Kidney (tissue), 13 donors: ENCODE measurements at regions not wholly inside any gene's neighbourhood (a gene's known extent, or its start where the extent isn't known, plus 50 kb on each side); places are given as distances from the start of the nearest gene placed in this dataset.

Source experiments
- DNase-seq, 5 donors: peaks; one replicate each; pipeline ENCODE4 v3.0.0-alpha.2; 2013 to 2020
- FAIRE-seq: peaks from 2 replicates; lab custom pipeline; 2012; peaks lifted over from hg19 to GRCh38; lab: Jason Lieb, UNC
- H3K27ac ChIP-seq, 2 donors: one replicate each; pipeline ENCODE4 v1.7.0; 2013; ENCODE audit warnings: low read depth in 2 of 2, low read length in 2 of 2, inconsistent platforms in 1 of 2
- H3K27me3 ChIP-seq: one replicate; pipeline ENCODE4 v1.7.1; 2013; ENCODE audit warnings: low read length, inconsistent platforms; ENCODE audit not compliant: control insufficient read depth, insufficient read depth
- H3K36me3 ChIP-seq, 3 donors: one replicate each; pipeline versions ENCODE4 v1.7.0 to v1.7.1; 2013; ENCODE audit warnings: low read length in 3 of 3, control low read depth in 1 of 3, inconsistent platforms in 1 of 3; ENCODE audit not compliant: insufficient read depth in 3 of 3, control insufficient read depth in 2 of 3
- H3K4me1 ChIP-seq, 3 donors: one replicate each; pipeline versions ENCODE4 v1.7.0 to v1.7.1; 2013; ENCODE audit warnings: low read length in 3 of 3, inconsistent platforms in 1 of 3, low read depth in 1 of 3; ENCODE audit not compliant: control insufficient read depth in 2 of 3, insufficient read depth in 2 of 3
- H3K4me3 ChIP-seq, 3 donors: one replicate each; pipeline versions ENCODE4 v1.7.0 to v1.8.1; 2013; ENCODE audit warnings: low read length in 3 of 3, control low read depth in 1 of 3, inconsistent platforms in 1 of 3
- H3K9ac ChIP-seq, 3 donors: one replicate each; pipeline versions ENCODE4 v1.7.0 to v1.7.1; 2013; ENCODE audit warnings: low read length in 3 of 3, control low read depth in 1 of 3, inconsistent platforms in 1 of 3
- H3K9me3 ChIP-seq, 3 donors: one replicate each; pipeline versions ENCODE4 v1.7.0 to v1.7.1; 2013; ENCODE audit warnings: low read length in 3 of 3, control low read depth in 1 of 3, inconsistent platforms in 1 of 3; ENCODE audit not compliant: control insufficient read depth in 2 of 3, insufficient read depth in 1 of 3
- CTCF ChIP-seq: IDR thresholded peaks from 3 replicates; pipeline ENCODE4 v1.5.1; 2012; ENCODE audit warnings: mild to moderate bottlenecking, moderate library complexity, borderline replicate concordance; ENCODE audit not compliant: insufficient read depth; ENCODE audit errors: extremely low read depth
- intact Hi-C: fragments of 100-400 bp; cut with DNase I; formaldehyde crosslinking; loops from one replicate; pipeline ENCODE4 v1.11.1; 2022
- donor health status: control.
- donor health status: control.
- donor health status: control.
- donor health status: control.
- donor health status: control.
- donor health status: DM: yes; HTN: yes; CAD: no.
- donor health status: Normal renal cell carcinoma (clear cell type).

GRCh38 chr13:31461923-31462322, 262.1 kb downstream of the B3GLCT start:
- no peaks in the 10 kb centered on the region for H3K9me3 ChIP-seq
- FAIRE-seq (no peak), DNase-seq (no peak)
- H3K4me1 ChIP-seq: no peaks in the 10 kb centered on the region
- H3K27me3 ChIP-seq: no peaks in the 10 kb centered on the region
- H3K36me3 ChIP-seq: no peaks in the 10 kb centered on the region
- no peak overlapping the region for H3K27ac ChIP-seq
- intact Hi-C loops: no loop called here
- TF ChIP-seq CTCF: no peak
- H3K9ac ChIP-seq: no peak overlapping the region
- no peak overlapping the region for H3K4me3 ChIP-seq

- TF ChIP-seq CTCF: no peak
- Histone ChIP-seq H3K27me3 (no peaks in the 10 kb centered on the region), H3K4me3 (no peak overlapping the region), H3K9ac (no peak overlapping the region), H3K36me3 (no peaks in the 10 kb centered on the region), H3K4me1 (no peaks in the 10 kb centered on the region), H3K9me3 (no peaks in the 10 kb centered on the region), H3K27ac (no peak overlapping the region)
- intact Hi-C loops: no loop called here
- no peak for FAIRE-seq
- DNase-seq: no peak
These were observed 263.0 kb downstream of the B3GLCT start for GRCh38 chr13:31462766-31463165.

- H3K9ac ChIP-seq: no peak overlapping the region
- no peaks in the 10 kb centered on the region for H3K27me3 ChIP-seq
- FAIRE-seq: no peak
- no peak for TF ChIP-seq CTCF
- H3K9me3 ChIP-seq: no peaks in the 10 kb centered on the region
- intact Hi-C loops: no loop called here
- no peaks in the 10 kb centered on the region for H3K36me3 ChIP-seq
- no peak overlapping the region for H3K4me3 ChIP-seq
- no peaks in the 10 kb centered on the region for H3K4me1 ChIP-seq
- DNase-seq: no peak
- no peak overlapping the region for H3K27ac ChIP-seq
These were observed 268.5 kb downstream of the B3GLCT start for GRCh38 chr13:31468114-31468902.
